ENCODE measurements at regions not wholly inside any gene's neighbourhood (a gene's known extent, or its start where the extent isn't known, plus 50 kb on each side); places are given as distances from the start of the nearest gene placed in this dataset.
"Not testable (repeated sequence)": the region's sequence is repeated elsewhere in the genome, so short reads cannot be mapped to it uniquely, and the experiment has no call there.

DNA sequence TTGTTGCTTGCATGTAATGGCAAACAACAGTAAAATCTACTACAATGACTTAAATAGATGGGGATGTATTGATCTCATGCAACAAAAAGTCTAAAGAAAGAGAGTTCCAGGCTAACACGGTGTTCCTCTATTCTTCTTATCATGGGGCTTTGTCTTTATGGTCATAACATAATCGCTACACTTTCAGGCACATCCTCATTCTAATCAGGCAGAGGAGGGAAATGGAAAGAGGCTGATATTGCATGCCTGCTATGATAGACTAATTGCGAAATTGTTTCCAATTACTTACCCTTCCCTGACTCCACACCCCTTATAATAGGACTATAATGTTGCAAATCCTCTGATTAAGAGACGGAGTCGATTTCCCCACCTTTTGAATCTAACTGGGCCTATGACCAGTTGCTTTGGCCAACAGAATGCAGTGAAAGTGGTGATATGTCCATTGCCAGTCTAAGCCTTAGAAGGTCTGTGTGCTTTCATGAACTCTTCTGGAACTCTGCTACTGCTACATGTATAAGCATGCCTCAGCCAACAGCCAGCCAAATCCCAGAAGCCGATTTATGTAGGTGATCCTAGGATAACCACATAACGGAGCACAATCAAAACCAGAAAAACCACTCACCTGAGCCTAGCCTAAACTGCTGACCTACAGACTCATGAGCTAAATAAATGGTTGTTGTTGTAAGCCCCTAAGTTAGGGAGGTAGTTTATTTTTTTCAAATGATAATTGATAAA is 180.3 kb upstream of the TACR1 start:
- Histone ChIP-seq H2AFZ (ENCODE audit: low read length) (no peak overlapping the region), H3K9me2 (replicated peaks; ENCODE audit: low read length) (no peaks in the 10 kb centered on the region), H3K79me2 (ENCODE audit: low read length) (no peaks in the 10 kb centered on the region), H3K4me2 (ENCODE audit: low read length) (no peak overlapping the region), H4K20me1 (ENCODE audit: low read length) (no peaks in the 10 kb centered on the region), H3K4me1 (ENCODE audit: insufficient read depth, low read length) (peaks cover 19% of the 10 kb centered on the region), H3K4me3 (ENCODE audit: low read length) (no peak overlapping the region), H3K27me3 (ENCODE audit: low read length) (peaks cover 7% of the 10 kb centered on the region; the same call in 1 of the 2 replicates), H3K9ac (ENCODE audit: low read length) (no peak overlapping the region), H3K9me3 (ENCODE audit: low read length) (no peaks in the 10 kb centered on the region), H3K36me3 (ENCODE audit: low read depth, low read length) (no peaks in the 10 kb centered on the region), H3K27ac (ENCODE audit: low read length) (no peak overlapping the region), H3F3A (ENCODE audit: low read length, unreplicated experiment) (no peaks in the 10 kb centered on the region)
- no TSS peak for BruUV-seq (replicated peaks)
- ChIA-PET POLR2A (ENCODE audit: unreplicated experiment) (no interaction called here), CTCF (no interaction called here)
- intact Hi-C loops (cut with micrococcal nuclease), result no loop called here
- TF ChIP-seq EZH2 (IDR thresholded peaks at IDR 0.05; ENCODE audit: low read length, unreplicated experiment) (no peak), EZH2phosphoT487 (IDR thresholded peaks at IDR 0.05; ENCODE audit: borderline replicate concordance, low read length) (no peak)
- TF ChIP-seq, protein P1, sequence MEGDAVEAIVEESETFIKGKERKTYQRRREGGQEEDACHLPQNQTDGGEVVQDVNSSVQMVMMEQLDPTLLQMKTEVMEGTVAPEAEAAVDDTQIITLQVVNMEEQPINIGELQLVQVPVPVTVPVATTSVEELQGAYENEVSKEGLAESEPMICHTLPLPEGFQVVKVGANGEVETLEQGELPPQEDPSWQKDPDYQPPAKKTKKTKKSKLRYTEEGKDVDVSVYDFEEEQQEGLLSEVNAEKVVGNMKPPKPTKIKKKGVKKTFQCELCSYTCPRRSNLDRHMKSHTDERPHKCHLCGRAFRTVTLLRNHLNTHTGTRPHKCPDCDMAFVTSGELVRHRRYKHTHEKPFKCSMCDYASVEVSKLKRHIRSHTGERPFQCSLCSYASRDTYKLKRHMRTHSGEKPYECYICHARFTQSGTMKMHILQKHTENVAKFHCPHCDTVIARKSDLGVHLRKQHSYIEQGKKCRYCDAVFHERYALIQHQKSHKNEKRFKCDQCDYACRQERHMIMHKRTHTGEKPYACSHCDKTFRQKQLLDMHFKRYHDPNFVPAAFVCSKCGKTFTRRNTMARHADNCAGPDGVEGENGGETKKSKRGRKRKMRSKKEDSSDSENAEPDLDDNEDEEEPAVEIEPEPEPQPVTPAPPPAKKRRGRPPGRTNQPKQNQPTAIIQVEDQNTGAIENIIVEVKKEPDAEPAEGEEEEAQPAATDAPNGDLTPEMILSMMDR (conservative IDR thresholded peaks at IDR 0.05; ENCODE audit: low read depth, low read length), result no peak
- ATAC-seq (no peak), DNase-seq (no peak)

DNA sequence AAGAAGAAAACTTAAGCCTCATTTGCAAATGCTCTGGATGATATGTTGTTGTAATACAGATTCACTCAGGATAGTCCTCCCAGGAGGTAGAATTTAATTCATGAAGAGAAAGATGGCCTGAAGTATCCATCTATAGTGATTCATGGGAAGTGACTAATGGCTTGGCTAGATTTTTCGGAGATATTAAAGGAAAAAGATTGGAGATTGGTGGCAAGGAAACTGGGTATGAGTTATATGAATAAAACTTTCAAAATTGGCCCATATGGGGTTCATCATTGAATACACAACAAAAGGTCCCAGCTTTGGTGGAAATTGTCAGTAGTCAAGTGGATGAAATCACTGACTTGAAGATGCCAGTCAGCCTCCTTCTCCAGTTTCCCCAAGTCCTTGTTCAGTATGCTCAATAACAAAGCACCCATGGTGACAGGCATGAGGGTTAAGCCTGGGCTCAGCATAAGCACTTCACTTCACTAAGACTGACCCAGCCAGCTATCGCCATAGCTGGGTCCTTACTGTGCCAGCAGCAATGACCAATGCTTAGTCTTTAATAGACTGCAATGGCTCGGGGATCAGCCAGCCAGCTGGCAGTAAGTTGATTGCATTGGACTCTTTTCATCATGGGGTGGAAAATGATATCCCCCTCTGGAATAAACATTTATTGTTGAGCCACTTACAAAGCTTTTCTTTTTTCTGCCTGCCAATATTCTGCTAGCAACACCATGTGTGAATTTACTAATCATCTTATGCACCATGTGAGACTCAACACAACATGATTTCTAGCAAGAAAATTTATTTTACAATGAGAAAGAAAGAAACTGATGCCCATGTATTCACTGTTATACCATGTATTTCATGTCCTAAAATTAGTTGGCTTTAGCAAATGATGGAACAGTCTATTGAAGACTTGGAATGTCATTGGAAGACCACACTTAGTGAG is 176.6 kb upstream of the TACR1 start:
- H3K36me3 ChIP-seq (ENCODE audit: low read depth, low read length), result no peaks in the 10 kb centered on the region
- no peak overlapping the region for H3K4me3 ChIP-seq (ENCODE audit: low read length)
- no peaks in the 10 kb centered on the region for H3K9me3 ChIP-seq (ENCODE audit: low read length)
- peak overlapping the region; percentile 9; the same call in 1 of the 2 replicates for H3K4me2 ChIP-seq (ENCODE audit: low read length)
- peaks cover 22% of the 10 kb centered on the region for H3K4me1 ChIP-seq (ENCODE audit: insufficient read depth, low read length)
- H3K9ac ChIP-seq (ENCODE audit: low read length), result no peak overlapping the region
- ChIA-PET POLR2A (ENCODE audit: unreplicated experiment) (no interaction called here), CTCF (no interaction called here)
- DNase-seq, result peak; percentile 78
- H3K79me2 ChIP-seq (ENCODE audit: low read length), result no peaks in the 10 kb centered on the region
- no TSS peak for BruUV-seq (replicated peaks)
- intact Hi-C loops (cut with micrococcal nuclease), result no loop called here
- no peaks in the 10 kb centered on the region for H3K9me2 ChIP-seq (replicated peaks; ENCODE audit: low read length)
- H2AFZ ChIP-seq (ENCODE audit: low read length), result no peak overlapping the region
- H4K20me1 ChIP-seq (ENCODE audit: low read length), result no peaks in the 10 kb centered on the region
- H3K27me3 ChIP-seq (ENCODE audit: low read length), result no peaks in the 10 kb centered on the region; the same call in 1 of the 2 replicates
- TF ChIP-seq, protein P1 (conservative IDR thresholded peaks at IDR 0.05; ENCODE audit: low read depth, low read length), result no peak
- TF ChIP-seq EZH2phosphoT487 (IDR thresholded peaks at IDR 0.05; ENCODE audit: borderline replicate concordance, low read length) (no peak), EZH2 (IDR thresholded peaks at IDR 0.05; ENCODE audit: low read length, unreplicated experiment) (no peak)
- no peak overlapping the region for H3K27ac ChIP-seq (ENCODE audit: low read length)
- H3F3A ChIP-seq (ENCODE audit: low read length, unreplicated experiment), result no peaks in the 10 kb centered on the region
- ATAC-seq, result peak; percentile 78

DNA sequence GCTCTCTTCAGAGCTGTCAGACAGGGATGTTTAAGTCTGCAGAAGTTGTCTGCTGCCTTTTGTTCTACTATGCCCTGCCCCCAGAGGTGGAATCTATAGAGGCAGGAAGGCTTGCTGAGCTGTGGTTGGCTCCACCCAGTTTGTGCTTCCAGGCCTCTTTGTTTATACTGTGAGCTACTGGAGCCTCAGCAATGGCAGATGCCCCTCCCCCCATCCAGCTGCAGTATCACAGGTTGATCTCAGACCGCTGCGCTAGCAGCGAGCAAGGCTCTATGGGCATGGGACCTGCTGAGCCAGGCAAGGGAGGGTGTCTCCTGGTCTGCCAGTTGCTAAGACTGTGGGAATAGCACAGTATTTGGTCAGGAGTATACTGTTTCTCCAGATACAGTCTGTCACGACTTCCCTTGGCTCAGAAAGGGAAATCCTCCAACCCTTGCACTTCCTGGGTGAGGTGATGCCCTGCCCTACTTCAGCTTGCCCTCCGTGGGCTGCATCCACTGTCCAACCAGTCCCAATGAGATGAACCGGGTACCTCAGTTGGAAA is 175.2 kb upstream of the TACR1 start:
- H3K4me3 ChIP-seq (ENCODE audit: low read length); H3K9me2 ChIP-seq (replicated peaks; ENCODE audit: low read length); H3K79me2 ChIP-seq (ENCODE audit: low read length); H4K20me1 ChIP-seq (ENCODE audit: low read length); BruUV-seq (replicated peaks); CTCF ChIA-PET; H3F3A ChIP-seq (ENCODE audit: low read length, unreplicated experiment); H3K4me2 ChIP-seq (ENCODE audit: low read length); H3K9me3 ChIP-seq (ENCODE audit: low read length); H2AFZ ChIP-seq (ENCODE audit: low read length); intact Hi-C loops (cut with micrococcal nuclease); H3K36me3 ChIP-seq (ENCODE audit: low read depth, low read length); POLR2A ChIA-PET (ENCODE audit: unreplicated experiment); H3K27me3 ChIP-seq (ENCODE audit: low read length); H3K27ac ChIP-seq (ENCODE audit: low read length); H3K9ac ChIP-seq (ENCODE audit: low read length): not testable (repeated sequence)
- peaks cover 22% of the 10 kb centered on the region for H3K4me1 ChIP-seq (ENCODE audit: insufficient read depth, low read length)
- ATAC-seq (peak; percentile 42), DNase-seq (peak; percentile 58)
